ENCODE measurements at regions not wholly inside any gene's neighbourhood (a gene's known extent, or its start where the extent isn't known, plus 50 kb on each side); places are given as distances from the start of the nearest gene placed in this dataset.

DNA sequence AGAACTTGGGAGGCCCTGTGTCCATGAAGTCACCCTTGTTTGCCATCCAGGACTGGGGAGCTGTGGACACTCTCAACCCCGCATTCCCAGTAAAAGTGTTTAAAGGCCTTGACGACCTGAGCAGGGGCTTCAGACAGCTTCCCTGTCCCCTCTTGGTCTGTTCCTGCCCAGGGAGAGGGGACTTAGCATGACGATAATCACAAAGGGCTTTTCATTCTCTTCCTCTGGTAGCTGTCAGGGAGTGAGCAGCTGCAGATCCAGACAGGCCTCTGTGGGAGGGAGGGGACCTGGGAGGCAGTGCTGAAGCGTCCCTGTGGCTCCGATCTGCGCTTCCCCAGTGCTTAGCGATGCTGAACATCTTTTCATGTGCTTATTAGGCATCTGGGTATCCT lies 77.8 kb upstream of the HS6ST1 start:
- Histone ChIP-seq H3K9me3 (ENCODE audit: insufficient read depth, low read length) (no peaks in the 10 kb centered on the region), H3K4me2 (ENCODE audit: low read depth, low read length, poor library complexity, severe bottlenecking) (no peak overlapping the region), H3K27ac (ENCODE audit: low read depth, low read length) (no peak overlapping the region), H3F3A (ENCODE audit: insufficient read depth) (no peaks in the 10 kb centered on the region), H3K9me2 (replicated peaks; ENCODE audit: insufficient read depth, low read length) (no peaks in the 10 kb centered on the region), H3K79me2 (ENCODE audit: insufficient read depth, low read length) (no peaks in the 10 kb centered on the region), H3K4me3 (ENCODE audit: insufficient read depth, low read length, poor library complexity, severe bottlenecking) (no peak overlapping the region), H3K9ac (ENCODE audit: low read length) (no peak overlapping the region), H3K27me3 (ENCODE audit: low read length) (no peaks in the 10 kb centered on the region), H2AFZ (ENCODE audit: low read depth, low read length, severe bottlenecking) (no peak overlapping the region), H4K20me1 (ENCODE audit: low read depth, low read length) (no peaks in the 10 kb centered on the region), H3K36me3 (ENCODE audit: low read length) (no peaks in the 10 kb centered on the region)
- TF ChIP-seq CTCF (IDR thresholded peaks at IDR 0.05; ENCODE audit: insufficient read depth, low read length, poor library complexity, severe bottlenecking) (no peak), EZH2phosphoT487 (conservative IDR thresholded peaks at IDR 0.05; ENCODE audit: low read length) (no peak)

DNA sequence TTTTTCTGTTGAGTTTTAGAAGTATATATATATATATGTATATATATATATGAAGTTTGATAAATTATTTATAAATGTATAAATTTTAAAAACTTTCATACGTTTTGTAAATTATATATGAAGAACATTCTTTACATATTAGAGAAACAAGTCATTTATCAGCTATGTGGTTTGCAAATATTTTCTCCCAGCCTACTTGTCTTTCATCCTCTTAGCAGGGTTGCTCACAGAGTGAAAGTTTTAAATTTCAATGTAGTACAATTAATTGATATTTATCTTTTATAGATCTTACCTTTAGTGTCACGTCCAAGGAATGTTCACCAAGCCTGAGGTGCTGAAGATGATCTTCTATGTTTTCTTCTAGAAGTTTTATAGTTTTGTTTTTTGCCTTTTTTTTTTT lies 78.3 kb upstream of the HS6ST1 start:
- no peak overlapping the region for H2AFZ ChIP-seq (ENCODE audit: low read depth, low read length, severe bottlenecking)
- H3K4me2 ChIP-seq (ENCODE audit: low read depth, low read length, poor library complexity, severe bottlenecking) = no peak overlapping the region
- H4K20me1 ChIP-seq (ENCODE audit: low read depth, low read length) = no peaks in the 10 kb centered on the region
- no peak overlapping the region for H3K9ac ChIP-seq (ENCODE audit: low read length)
- H3K27me3 ChIP-seq (ENCODE audit: low read length) = no peaks in the 10 kb centered on the region
- TF ChIP-seq EZH2phosphoT487 (conservative IDR thresholded peaks at IDR 0.05; ENCODE audit: low read length) (no peak), CTCF (IDR thresholded peaks at IDR 0.05; ENCODE audit: insufficient read depth, low read length, poor library complexity, severe bottlenecking) (no peak)
- no peaks in the 10 kb centered on the region for H3F3A ChIP-seq (ENCODE audit: insufficient read depth)
- H3K79me2 ChIP-seq (ENCODE audit: insufficient read depth, low read length) = no peaks in the 10 kb centered on the region
- no peak overlapping the region for H3K27ac ChIP-seq (ENCODE audit: low read depth, low read length)
- no peaks in the 10 kb centered on the region for H3K9me2 ChIP-seq (replicated peaks; ENCODE audit: insufficient read depth, low read length)
- H3K9me3 ChIP-seq (ENCODE audit: insufficient read depth, low read length) = no peaks in the 10 kb centered on the region
- no peaks in the 10 kb centered on the region for H3K36me3 ChIP-seq (ENCODE audit: low read length)
- no peak overlapping the region for H3K4me3 ChIP-seq (ENCODE audit: insufficient read depth, low read length, poor library complexity, severe bottlenecking)

DNA sequence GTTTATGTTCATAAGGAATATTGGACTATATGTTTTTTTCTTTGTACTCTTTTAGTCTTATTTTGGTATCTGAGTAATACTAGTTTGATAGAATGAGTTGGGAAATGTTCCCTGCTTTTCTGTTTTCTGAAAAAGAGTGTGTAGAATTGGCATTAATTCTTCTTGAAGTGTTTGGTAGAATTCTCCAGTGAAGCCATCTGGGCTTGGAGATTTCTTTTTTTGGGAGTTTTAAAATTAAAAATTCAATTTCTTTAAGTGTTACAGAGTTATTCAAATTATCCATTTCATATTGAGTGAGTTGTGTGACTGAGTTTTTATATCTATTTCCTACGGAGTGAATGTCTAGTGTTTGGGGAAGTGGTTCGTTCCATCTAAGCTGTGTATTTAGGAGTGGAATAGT lies 80.6 kb upstream of the HS6ST1 start:
- no peak overlapping the region for H3K4me3 ChIP-seq (ENCODE audit: insufficient read depth, low read length, poor library complexity, severe bottlenecking)
- no peak overlapping the region for H3K4me2 ChIP-seq (ENCODE audit: low read depth, low read length, poor library complexity, severe bottlenecking)
- no peaks in the 10 kb centered on the region for H3K9me3 ChIP-seq (ENCODE audit: insufficient read depth, low read length)
- H3K27me3 ChIP-seq (ENCODE audit: low read length) = no peaks in the 10 kb centered on the region
- no peaks in the 10 kb centered on the region for H3K9me2 ChIP-seq (replicated peaks; ENCODE audit: insufficient read depth, low read length)
- H3K27ac ChIP-seq (ENCODE audit: low read depth, low read length) = no peak overlapping the region
- H3F3A ChIP-seq (ENCODE audit: insufficient read depth) = no peaks in the 10 kb centered on the region
- no peaks in the 10 kb centered on the region for H3K79me2 ChIP-seq (ENCODE audit: insufficient read depth, low read length)
- no peak overlapping the region for H2AFZ ChIP-seq (ENCODE audit: low read depth, low read length, severe bottlenecking)
- no peaks in the 10 kb centered on the region for H3K36me3 ChIP-seq (ENCODE audit: low read length)
- no peaks in the 10 kb centered on the region for H4K20me1 ChIP-seq (ENCODE audit: low read depth, low read length)
- no peak for TF ChIP-seq EZH2phosphoT487 (conservative IDR thresholded peaks at IDR 0.05; ENCODE audit: low read length)
- TF ChIP-seq CTCF (IDR thresholded peaks at IDR 0.05; ENCODE audit: insufficient read depth, low read length, poor library complexity, severe bottlenecking) = no peak
- H3K9ac ChIP-seq (ENCODE audit: low read length) = no peak overlapping the region
